ENCODE measurements at regions not wholly inside any gene's neighbourhood (a gene's known extent, or its start where the extent isn't known, plus 50 kb on each side); places are given as distances from the start of the nearest gene placed in this dataset.

GRCh38 chr2:239789711-239790110 lies 235.4 kb downstream of the NDUFA10 start:
- TF ChIP-seq CTCF (conservative IDR thresholded peaks at IDR 0.05 in 1 of 2, IDR thresholded peaks at IDR 0.05 in 1 of 2; ENCODE audit: low read depth in 1 of 2, low read length in 2 of 2) (no peak), EZH2 (IDR thresholded peaks at IDR 0.05; ENCODE audit: low read length, missing control alignments) (no peak)
